Thyroid gland (tissue), 4 donors: ENCODE measurements at regions not wholly inside any gene's neighbourhood (a gene's known extent, or its start where the extent isn't known, plus 50 kb on each side); places are given as distances from the start of the nearest gene placed in this dataset.

ENCODE experiments used
- CTCF ChIP-seq, 6 experiments: fragments of 200-600 bp in 3 of 6; fragments of 450-650 bp in 3 of 6; sonication (generic) in 3 of 6; IDR thresholded peaks; one replicate each; pipeline ENCODE4 v1.5.1; 2016 to 2019; ENCODE audit warnings: antibody characterized with exemption in 6 of 6, mild to moderate bottlenecking in 2 of 6, inconsistent platforms in 1 of 6, moderate library complexity in 1 of 6
- POLR2A ChIP-seq, 2 donors: fragments of 450-650 bp; IDR thresholded peaks; one replicate each; pipeline ENCODE4 v1.6.1; 2017; ENCODE audit warnings: antibody characterized with exemption in 2 of 2, mild to moderate bottlenecking in 2 of 2, moderate library complexity in 1 of 2

- no peak for TF ChIP-seq CTCF (IDR thresholded peaks at IDR 0.05)
- no peak for TF ChIP-seq POLR2A (IDR thresholded peaks at IDR 0.05)
These were observed 380.0 kb upstream of the USP15 start for GRCh38 chr12:61880186-61880585.
